ENCODE measurements at regions not wholly inside any gene's neighbourhood (a gene's known extent, or its start where the extent isn't known, plus 50 kb on each side); places are given as distances from the start of the nearest gene placed in this dataset.

DNA sequence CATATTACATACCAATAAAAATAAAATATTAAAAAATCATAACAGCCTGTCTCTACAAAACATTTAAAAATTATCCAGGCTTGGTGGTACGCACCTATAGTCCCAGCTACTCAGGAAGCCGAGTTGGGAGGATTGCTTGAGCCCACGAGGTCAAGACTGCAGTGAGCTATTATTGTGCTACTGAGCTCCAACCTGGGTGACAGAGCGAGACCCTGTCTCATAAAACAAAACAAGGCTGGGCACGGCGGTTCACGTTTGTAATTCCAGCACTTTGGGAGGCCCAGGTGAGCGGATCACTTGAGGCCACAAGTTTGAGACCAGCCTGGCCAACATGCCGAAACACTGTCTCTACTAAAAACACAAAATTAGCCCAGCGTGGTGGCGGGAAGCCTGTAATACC lies 52.2 kb upstream of the LSM14A start:
- DNase-seq, result no peak

- DNase-seq, result no peak
Measured at GRCh38 chr19:34120846-34121639, 51.3 kb upstream of the LSM14A start.

All from NCI-H1436 (cell line).